ENCODE measurements at regions not wholly inside any gene's neighbourhood (a gene's known extent, or its start where the extent isn't known, plus 50 kb on each side); places are given as distances from the start of the nearest gene placed in this dataset.

DNA sequence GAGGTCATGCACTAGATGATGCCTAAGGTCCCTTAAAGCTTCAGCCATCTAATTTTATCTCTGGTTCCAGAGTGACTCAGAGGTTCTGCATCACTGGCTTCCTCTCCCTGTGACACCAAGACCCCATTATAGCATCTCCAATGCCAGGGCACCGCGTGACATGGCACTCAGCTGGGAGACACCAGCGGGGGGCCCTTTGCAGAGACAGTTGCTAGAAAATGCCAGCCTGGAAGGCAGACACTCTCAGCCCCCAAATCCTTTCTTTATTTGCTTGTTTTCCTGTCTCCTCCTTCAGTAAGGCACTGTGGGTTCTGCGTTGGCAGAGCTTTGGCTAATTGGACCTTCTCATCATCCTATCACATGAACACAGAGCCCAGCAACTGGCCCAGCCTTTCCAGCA is 123.5 kb upstream of the VRK1 start:
- no peak for TF ChIP-seq CTCF (IDR thresholded peaks at IDR 0.05; ENCODE audit: extremely low read depth, low read depth, low read length)
- DNase-seq (ENCODE audit: insufficient read length, low spot score, missing footprints), result no peak
- H3K4me1 ChIP-seq (ENCODE audit: insufficient read depth, low read length), result no peaks in the 10 kb centered on the region

GRCh38 chr14:96674121-96674520 is 123.1 kb upstream of the VRK1 start:
- no peak overlapping the region for H3K4me2 ChIP-seq (ENCODE audit: insufficient read depth, low read length)
- H3K27ac ChIP-seq (ENCODE audit: low read depth, low read length), result no peak overlapping the region
- no peak overlapping the region for H2AFZ ChIP-seq (ENCODE audit: low read length)
- no peaks in the 10 kb centered on the region for H4K20me1 ChIP-seq (ENCODE audit: insufficient read depth, low read length)
- no peaks in the 10 kb centered on the region for H3K27me3 ChIP-seq (ENCODE audit: insufficient read depth, low read length)
- H3K79me2 ChIP-seq (ENCODE audit: insufficient read depth, low read length), result no peaks in the 10 kb centered on the region
- no peaks in the 10 kb centered on the region for H3K36me3 ChIP-seq (ENCODE audit: insufficient read depth, low read length)
- no peaks in the 10 kb centered on the region for H3K4me1 ChIP-seq (ENCODE audit: insufficient read depth, low read length)
- TF ChIP-seq CTCF (IDR thresholded peaks at IDR 0.05; ENCODE audit: extremely low read depth, low read depth, low read length), result no peak
- H3K4me3 ChIP-seq (ENCODE audit: insufficient read depth, low read length), result no peak overlapping the region
- H3K9me3 ChIP-seq (ENCODE audit: low read depth, low read length), result no peaks in the 10 kb centered on the region
- no peak for DNase-seq (ENCODE audit: insufficient read length, low spot score, missing footprints)

More for the DNA sequence above, 123.5 kb upstream of the VRK1 start:
- H2AFZ ChIP-seq (ENCODE audit: low read length), result no peak overlapping the region
- H3K27me3 ChIP-seq (ENCODE audit: insufficient read depth, low read length), result no peaks in the 10 kb centered on the region
- no peaks in the 10 kb centered on the region for H3K79me2 ChIP-seq (ENCODE audit: insufficient read depth, low read length)
- H3K4me3 ChIP-seq (ENCODE audit: insufficient read depth, low read length), result no peak overlapping the region
- H3K27ac ChIP-seq (ENCODE audit: low read depth, low read length), result no peak overlapping the region
- no peaks in the 10 kb centered on the region for H4K20me1 ChIP-seq (ENCODE audit: insufficient read depth, low read length)
- H3K4me2 ChIP-seq (ENCODE audit: insufficient read depth, low read length), result no peak overlapping the region
- H3K36me3 ChIP-seq (ENCODE audit: insufficient read depth, low read length), result no peaks in the 10 kb centered on the region
- H3K9me3 ChIP-seq (ENCODE audit: low read depth, low read length), result no peaks in the 10 kb centered on the region

DNA sequence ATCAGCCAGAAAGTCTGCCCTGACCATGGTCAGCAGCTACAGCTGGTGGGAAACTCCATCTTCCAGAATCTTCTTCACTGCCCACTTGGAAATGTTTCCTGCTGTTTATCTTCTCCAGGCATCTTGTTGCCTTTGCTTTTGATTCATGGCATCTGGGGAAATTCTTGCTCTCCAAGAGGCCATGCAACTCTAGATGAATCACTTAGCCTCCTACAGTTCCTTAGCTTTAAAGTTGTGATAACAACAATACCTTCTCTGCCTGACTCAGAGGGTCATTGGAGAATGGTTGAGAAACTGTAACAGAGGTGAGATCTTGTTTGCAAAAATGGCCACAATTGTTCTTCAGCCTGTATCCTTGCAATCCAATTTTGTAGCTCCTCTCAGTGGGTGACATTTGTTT is 121.0 kb upstream of the VRK1 start:
- no peak for DNase-seq (ENCODE audit: insufficient read length, low spot score, missing footprints)
- Histone ChIP-seq H3K4me3 (ENCODE audit: insufficient read depth, low read length) (no peak overlapping the region), H4K20me1 (ENCODE audit: insufficient read depth, low read length) (no peaks in the 10 kb centered on the region), H2AFZ (ENCODE audit: low read length) (no peak overlapping the region), H3K27me3 (ENCODE audit: insufficient read depth, low read length) (no peaks in the 10 kb centered on the region), H3K79me2 (ENCODE audit: insufficient read depth, low read length) (no peaks in the 10 kb centered on the region), H3K27ac (ENCODE audit: low read depth, low read length) (no peak overlapping the region), H3K36me3 (ENCODE audit: insufficient read depth, low read length) (no peaks in the 10 kb centered on the region), H3K4me2 (ENCODE audit: insufficient read depth, low read length) (no peak overlapping the region), H3K9me3 (ENCODE audit: low read depth, low read length) (no peaks in the 10 kb centered on the region), H3K4me1 (ENCODE audit: insufficient read depth, low read length) (no peaks in the 10 kb centered on the region)
- TF ChIP-seq CTCF (IDR thresholded peaks at IDR 0.05; ENCODE audit: extremely low read depth, low read depth, low read length), result no peak

DNA sequence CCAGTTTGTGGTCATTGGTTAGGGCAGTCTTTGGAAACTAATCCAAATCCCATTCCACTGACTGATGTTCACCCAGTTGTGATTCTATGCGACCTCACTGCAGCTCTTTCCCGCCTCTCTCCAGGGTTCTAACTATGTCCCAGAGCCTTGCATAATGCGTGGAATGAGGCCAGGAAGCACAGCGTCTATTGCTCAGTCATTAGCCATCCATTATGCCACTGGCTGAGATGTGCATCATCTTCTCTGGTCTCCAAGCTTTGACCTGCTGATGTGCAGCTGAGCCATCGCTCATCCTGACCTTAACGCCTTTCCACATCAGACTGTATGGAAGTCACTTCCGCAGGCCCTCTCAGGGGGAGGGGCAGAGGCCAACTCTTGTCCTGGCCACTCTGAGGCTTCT is 115.4 kb upstream of the VRK1 start:
- no peak for DNase-seq (ENCODE audit: insufficient read length, low spot score, missing footprints)
- Histone ChIP-seq H4K20me1 (ENCODE audit: insufficient read depth, low read length) (no peaks in the 10 kb centered on the region), H3K4me1 (ENCODE audit: insufficient read depth, low read length) (no peaks in the 10 kb centered on the region), H3K9me3 (ENCODE audit: low read depth, low read length) (no peaks in the 10 kb centered on the region), H3K79me2 (ENCODE audit: insufficient read depth, low read length) (no peaks in the 10 kb centered on the region), H3K27ac (ENCODE audit: low read depth, low read length) (no peak overlapping the region), H3K4me2 (ENCODE audit: insufficient read depth, low read length) (no peak overlapping the region), H3K36me3 (ENCODE audit: insufficient read depth, low read length) (no peaks in the 10 kb centered on the region), H3K4me3 (ENCODE audit: insufficient read depth, low read length) (no peak overlapping the region), H3K27me3 (ENCODE audit: insufficient read depth, low read length) (no peaks in the 10 kb centered on the region), H2AFZ (ENCODE audit: low read length) (no peak overlapping the region)
- no peak for TF ChIP-seq CTCF (IDR thresholded peaks at IDR 0.05; ENCODE audit: extremely low read depth, low read depth, low read length)

Measured in osteoblast (primary cell).